Ascending aorta (tissue), 2 donors: ENCODE measurements at regions not wholly inside any gene's neighbourhood (a gene's known extent, or its start where the extent isn't known, plus 50 kb on each side); places are given as distances from the start of the nearest gene placed in this dataset.

Experiments
- DNase-seq, 2 donors: peaks; one replicate each; pipeline ENCODE4 v3.0.0-alpha.2; 2019; ENCODE audit warnings: low spot score in 2 of 2
- H3K27ac ChIP-seq, 2 donors: fragments of 200-600 bp; sonication (generic); one replicate each; pipeline ENCODE4 v1.5.1; 2016 to 2017; ENCODE audit warnings: mild to moderate bottlenecking in 1 of 2
- H3K27me3 ChIP-seq: fragments of 200-600 bp; sonication (generic); one replicate; pipeline ENCODE4 v1.5.1; 2017
- H3K36me3 ChIP-seq, 2 donors: fragments of 200-600 bp; sonication (generic); one replicate each; pipeline ENCODE4 v1.5.1; 2016
- H3K4me1 ChIP-seq, 2 donors: fragments of 200-600 bp; sonication (generic); one replicate each; pipeline ENCODE4 v1.5.1; 2016 to 2017; ENCODE audit warnings: mild to moderate bottlenecking in 1 of 2
- H3K4me3 ChIP-seq, 2 donors: fragments of 200-600 bp; sonication (generic); one replicate each; pipeline ENCODE4 v1.5.1; 2016 to 2017; ENCODE audit warnings: mild to moderate bottlenecking in 1 of 2
- H3K9me3 ChIP-seq, 2 donors: fragments of 200-600 bp; sonication (generic); one replicate each; pipeline ENCODE4 v1.5.1; 2016
- intact Hi-C: fragments of 100-400 bp; cut with DNase I; formaldehyde crosslinking; loops from one replicate; pipeline ENCODE4 v1.15.1; 2023
- TF ChIP-seq, protein P1 (sequence below), 3 experiments: fragments of 200-600 bp in 2 of 3; fragments of 450-650 bp in 1 of 3; sonication (generic) in 2 of 3; IDR thresholded peaks; one replicate each; pipeline ENCODE4 v1.5.1; 2016 to 2019; ENCODE audit warnings: antibody characterized with exemption in 3 of 3, mild to moderate bottlenecking in 1 of 3, moderate library complexity in 1 of 3

DNA sequence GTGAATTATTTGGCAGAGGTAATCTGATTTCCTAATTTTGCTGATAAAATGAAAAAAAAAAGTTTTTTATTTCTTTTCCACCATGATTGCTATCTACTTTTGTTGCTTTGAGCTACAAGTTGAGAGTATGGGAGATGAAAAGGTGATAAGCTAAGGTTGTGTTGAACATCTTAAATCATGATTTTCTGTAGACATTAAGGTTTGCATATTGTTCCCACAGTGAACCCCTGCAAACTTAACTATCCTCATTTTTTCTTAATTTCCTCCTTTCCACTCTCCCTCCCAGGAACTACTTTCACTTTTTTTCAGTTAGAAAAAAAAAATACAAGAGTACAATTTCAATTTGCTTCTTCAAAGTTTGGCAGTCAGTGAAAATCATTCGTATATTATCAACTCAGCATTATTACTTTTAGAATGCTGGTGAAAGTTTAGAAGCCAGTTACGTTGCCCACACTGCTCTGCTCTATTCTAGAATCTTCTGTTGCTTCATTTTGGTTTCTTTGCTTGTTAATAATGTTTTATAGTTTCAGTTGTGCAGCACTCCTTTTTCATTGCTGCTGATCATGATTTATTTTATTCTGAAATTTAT is 673.8 kb upstream of the CITED2 start:
- H3K36me3 ChIP-seq, result no peaks in the 10 kb centered on the region
- intact Hi-C loops, result no loop called here

DNA sequence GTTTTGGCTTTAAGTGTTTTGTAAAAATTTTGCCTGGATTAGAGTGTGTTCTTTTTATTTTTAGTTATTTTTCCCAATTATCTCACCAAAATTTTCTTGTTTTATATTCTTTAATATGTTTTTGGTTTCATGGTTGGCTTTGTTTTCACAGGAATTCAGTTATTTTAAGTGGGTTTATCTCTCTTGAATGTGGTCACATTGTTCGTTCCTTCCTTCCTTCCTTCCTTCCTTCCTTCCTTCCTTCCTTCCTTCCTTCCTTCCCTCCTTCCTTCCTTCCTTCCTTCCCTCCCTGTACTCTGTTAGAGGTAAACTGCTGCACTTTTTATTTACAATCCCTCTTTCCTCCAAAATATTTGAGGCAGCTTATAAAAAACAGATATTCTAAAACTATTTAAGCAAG is 672.9 kb upstream of the CITED2 start:
- H3K27ac ChIP-seq, result no peak overlapping the region
- intact Hi-C loops, result no loop called here
- H3K4me1 ChIP-seq, result no peaks in the 10 kb centered on the region
- H3K27me3 ChIP-seq, result no peaks in the 10 kb centered on the region
- no peak overlapping the region for H3K4me3 ChIP-seq
- no peaks in the 10 kb centered on the region for H3K9me3 ChIP-seq
- no peak for DNase-seq
- H3K36me3 ChIP-seq, result no peaks in the 10 kb centered on the region
- TF ChIP-seq, protein P1, sequence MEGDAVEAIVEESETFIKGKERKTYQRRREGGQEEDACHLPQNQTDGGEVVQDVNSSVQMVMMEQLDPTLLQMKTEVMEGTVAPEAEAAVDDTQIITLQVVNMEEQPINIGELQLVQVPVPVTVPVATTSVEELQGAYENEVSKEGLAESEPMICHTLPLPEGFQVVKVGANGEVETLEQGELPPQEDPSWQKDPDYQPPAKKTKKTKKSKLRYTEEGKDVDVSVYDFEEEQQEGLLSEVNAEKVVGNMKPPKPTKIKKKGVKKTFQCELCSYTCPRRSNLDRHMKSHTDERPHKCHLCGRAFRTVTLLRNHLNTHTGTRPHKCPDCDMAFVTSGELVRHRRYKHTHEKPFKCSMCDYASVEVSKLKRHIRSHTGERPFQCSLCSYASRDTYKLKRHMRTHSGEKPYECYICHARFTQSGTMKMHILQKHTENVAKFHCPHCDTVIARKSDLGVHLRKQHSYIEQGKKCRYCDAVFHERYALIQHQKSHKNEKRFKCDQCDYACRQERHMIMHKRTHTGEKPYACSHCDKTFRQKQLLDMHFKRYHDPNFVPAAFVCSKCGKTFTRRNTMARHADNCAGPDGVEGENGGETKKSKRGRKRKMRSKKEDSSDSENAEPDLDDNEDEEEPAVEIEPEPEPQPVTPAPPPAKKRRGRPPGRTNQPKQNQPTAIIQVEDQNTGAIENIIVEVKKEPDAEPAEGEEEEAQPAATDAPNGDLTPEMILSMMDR (IDR thresholded peaks at IDR 0.05), result no peak

More for the DNA sequence above, 673.8 kb upstream of the CITED2 start:
- no peak for DNase-seq
- TF ChIP-seq, protein P1 (IDR thresholded peaks at IDR 0.05), result no peak
- Histone ChIP-seq H3K4me3 (no peak overlapping the region), H3K4me1 (no peaks in the 10 kb centered on the region), H3K27me3 (no peaks in the 10 kb centered on the region), H3K9me3 (no peaks in the 10 kb centered on the region), H3K27ac (no peak overlapping the region)

DNA sequence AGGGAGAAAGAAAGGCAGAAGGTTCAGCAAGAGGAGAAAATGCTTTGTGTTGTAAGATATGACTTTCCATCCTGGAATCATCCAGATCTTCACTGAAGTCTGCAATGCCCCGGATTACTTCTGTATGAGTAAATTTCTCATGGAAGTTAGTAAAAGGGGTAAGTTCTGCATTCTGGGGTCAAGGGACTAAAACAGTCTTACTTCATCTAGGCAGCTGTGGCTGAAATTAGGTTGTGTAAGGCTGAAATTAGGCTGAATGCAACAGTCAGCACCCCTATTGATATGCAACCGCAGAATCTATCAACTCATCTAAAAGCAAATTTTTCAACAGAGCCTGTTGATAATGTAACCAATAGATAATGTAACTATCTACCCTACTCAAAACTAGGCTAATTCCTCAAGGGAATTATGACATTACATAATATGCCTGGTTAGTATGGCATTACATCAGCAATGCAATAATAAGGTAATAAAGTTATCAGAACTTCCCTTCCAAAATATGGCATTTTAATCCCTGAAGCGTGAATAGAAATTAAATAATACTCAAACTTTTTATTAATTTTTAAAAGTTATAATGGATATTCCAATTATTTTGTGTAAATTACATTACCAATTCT is 671.7 kb upstream of the CITED2 start:
- TF ChIP-seq, protein P1 (IDR thresholded peaks at IDR 0.05), result no peak
- intact Hi-C loops, result no loop called here
- no peak for DNase-seq
- H3K4me3 ChIP-seq, result no peak overlapping the region
- H3K36me3 ChIP-seq, result no peaks in the 10 kb centered on the region
- no peaks in the 10 kb centered on the region for H3K4me1 ChIP-seq
- no peaks in the 10 kb centered on the region for H3K9me3 ChIP-seq
- no peak overlapping the region for H3K27ac ChIP-seq
- H3K27me3 ChIP-seq, result no peaks in the 10 kb centered on the region

DNA sequence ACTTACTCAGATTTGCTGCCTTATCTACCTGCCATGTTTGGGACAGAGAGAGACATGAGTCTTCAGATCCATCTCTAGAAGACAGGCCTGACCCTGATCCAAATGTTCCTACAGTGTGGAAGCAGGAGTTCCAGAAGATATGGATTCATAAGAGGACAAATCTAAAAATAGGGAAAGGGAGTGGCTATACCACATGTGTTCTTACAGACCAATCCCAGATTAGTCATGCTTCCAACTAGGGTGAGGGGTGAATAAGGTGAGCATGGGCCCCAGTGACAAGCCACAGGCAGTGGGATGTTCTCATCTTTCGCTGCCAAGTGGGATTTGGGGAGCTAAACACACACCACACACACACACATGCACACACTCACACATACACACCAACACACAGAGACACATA is 670.7 kb upstream of the CITED2 start:
- no peak overlapping the region for H3K4me3 ChIP-seq
- no peak for DNase-seq
- H3K9me3 ChIP-seq, result no peaks in the 10 kb centered on the region
- TF ChIP-seq, protein P1 (IDR thresholded peaks at IDR 0.05), result no peak
- H3K27ac ChIP-seq, result no peak overlapping the region
- intact Hi-C loops, result no loop called here
- H3K4me1 ChIP-seq, result no peaks in the 10 kb centered on the region
- no peaks in the 10 kb centered on the region for H3K36me3 ChIP-seq
- no peaks in the 10 kb centered on the region for H3K27me3 ChIP-seq

DNA sequence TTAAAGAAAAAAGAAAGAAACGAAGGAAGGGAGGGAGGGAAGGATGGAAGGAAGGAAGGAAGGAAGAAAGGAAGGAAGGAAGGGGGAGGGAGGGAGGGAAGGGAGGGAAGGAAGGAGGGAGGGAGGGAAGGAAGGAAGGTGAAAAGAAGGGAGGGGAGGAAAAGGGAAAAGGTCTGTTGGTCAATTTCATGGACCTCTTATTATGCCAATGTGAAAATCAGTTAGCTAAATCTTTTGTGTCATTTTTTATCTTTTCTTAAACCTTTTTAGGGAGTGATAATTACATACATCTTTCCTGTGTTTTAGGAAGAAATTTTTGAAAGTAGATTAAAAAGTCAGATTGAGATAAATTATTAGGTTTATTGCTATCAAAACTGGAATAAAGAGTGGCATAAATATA is 670.2 kb upstream of the CITED2 start:
- DNase-seq, result no peak
- no peak overlapping the region for H3K27ac ChIP-seq
- H3K4me3 ChIP-seq, result no peak overlapping the region
- H3K4me1 ChIP-seq, result no peaks in the 10 kb centered on the region
- H3K9me3 ChIP-seq, result no peaks in the 10 kb centered on the region
- no peaks in the 10 kb centered on the region for H3K36me3 ChIP-seq
- intact Hi-C loops, result no loop called here
- no peaks in the 10 kb centered on the region for H3K27me3 ChIP-seq
- TF ChIP-seq, protein P1 (IDR thresholded peaks at IDR 0.05), result no peak
